HG02571 (cell line): ENCODE measurements at regions not wholly inside any gene's neighbourhood (a gene's known extent, or its start where the extent isn't known, plus 50 kb on each side); places are given as distances from the start of the nearest gene placed in this dataset.

Experiments used
- ATAC-seq: cut with Tn5 transposase; IDR thresholded peaks from one replicate; pipeline ENCODE4 v1.9.1; 2021; ENCODE audit warnings: mild to moderate bottlenecking, moderate library complexity; ENCODE audit not compliant: unreplicated experiment

- no peak for ATAC-seq
Measured at GRCh38 chr6:91631227-91631626, 1044.4 kb upstream of the MAP3K7 start.

- ATAC-seq, result no peak
Measured at GRCh38 chr6:91626911-91627310, 1040.0 kb upstream of the MAP3K7 start.

DNA sequence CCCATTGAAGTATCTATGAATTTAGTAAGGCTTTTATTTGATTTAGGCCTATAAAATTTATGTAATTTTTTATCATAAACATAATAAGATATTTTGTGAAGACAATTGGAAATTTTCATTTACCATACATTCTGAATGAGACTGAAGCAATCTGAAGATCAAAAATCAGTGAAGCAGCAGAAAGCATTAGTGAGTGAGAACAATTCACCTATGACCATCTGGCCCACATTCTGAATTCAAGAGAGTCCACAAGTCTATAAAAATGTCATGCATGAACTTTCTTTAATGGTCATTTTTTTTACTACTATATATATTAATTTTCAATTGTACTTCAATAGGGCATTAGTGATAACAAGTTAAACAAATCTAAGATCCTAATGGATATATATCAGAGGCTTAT, 1026.6 kb upstream of the MAP3K7 start:
- no peak for ATAC-seq

DNA sequence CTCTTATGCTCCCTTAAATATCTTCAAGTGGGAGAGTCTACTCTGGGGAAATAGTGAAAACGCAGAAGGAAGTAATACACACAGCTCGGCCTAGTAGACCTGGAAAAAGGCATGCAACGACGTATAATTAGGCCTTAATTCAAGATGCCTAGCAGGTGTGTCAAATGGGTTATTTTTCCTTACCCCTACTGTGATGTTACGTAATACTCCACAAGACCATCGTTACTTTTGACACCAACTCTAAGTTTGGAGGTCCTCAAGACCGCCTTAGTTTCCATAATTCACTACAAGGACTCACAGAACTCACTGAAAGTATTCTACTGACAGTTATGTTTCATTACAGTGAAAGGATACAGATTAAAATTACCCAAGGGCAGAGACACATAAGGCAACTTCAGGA, 1024.3 kb upstream of the MAP3K7 start:
- ATAC-seq, result no peak

- ATAC-seq, result no peak
Measured at GRCh38 chr6:91608428-91608827, 1021.6 kb upstream of the MAP3K7 start.

DNA sequence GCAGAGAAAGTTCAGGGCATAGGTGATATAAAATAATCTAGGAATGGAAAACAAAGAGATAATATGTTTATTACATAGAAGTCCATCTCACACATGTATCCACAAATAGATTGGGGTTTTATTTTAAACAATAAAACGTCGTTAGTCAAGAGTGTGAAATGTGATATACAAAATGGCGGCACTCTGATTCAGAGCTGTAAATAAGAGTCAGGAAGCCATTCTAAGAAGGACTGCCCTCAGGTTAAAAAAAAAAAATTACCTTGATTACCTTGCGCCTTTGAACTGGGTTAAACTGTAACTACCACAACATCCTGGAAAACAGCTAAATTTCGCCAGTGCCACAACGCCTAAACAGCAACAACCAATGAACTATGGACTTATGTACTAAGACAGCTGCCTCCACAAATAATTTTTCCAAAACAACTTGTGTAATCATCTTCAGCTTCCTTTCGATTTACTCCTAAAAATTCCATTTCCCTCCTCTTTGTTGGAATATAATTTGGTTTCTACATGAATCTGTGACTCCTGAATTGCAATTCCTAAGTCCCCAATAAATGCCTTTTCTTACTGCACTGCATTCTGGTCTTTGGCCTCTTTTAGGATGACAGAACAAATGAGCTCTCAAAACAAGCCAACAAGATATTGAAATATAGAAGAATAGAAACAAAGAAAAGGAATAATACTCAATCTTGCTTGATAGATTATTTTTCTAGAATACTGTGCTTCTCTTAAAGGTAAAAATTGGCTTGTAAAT, 1019.5 kb upstream of the MAP3K7 start:
- ATAC-seq, result no peak

DNA sequence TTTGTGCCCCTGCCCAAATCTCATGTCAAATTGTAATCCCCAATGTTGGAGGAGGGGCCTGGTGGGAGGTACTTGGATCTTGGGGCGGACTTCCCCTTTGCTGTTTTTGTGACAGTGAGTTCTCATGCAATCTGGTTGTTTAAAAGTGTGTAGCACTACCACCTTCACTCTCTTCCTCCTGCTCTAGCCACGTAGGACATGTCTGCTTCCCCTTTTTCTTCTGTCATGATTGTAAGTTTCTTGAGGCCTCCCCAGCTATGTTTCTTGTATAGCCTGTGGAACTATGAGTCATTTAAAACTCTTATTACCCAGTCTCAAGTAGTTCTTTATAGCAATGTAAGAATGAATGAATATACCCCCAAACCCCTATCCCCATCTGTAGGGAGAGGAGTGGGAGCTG, 1013.7 kb upstream of the MAP3K7 start:
- no peak for ATAC-seq

- no peak for ATAC-seq
Measured at GRCh38 chr6:91590191-91590590, 1003.3 kb upstream of the MAP3K7 start.

DNA sequence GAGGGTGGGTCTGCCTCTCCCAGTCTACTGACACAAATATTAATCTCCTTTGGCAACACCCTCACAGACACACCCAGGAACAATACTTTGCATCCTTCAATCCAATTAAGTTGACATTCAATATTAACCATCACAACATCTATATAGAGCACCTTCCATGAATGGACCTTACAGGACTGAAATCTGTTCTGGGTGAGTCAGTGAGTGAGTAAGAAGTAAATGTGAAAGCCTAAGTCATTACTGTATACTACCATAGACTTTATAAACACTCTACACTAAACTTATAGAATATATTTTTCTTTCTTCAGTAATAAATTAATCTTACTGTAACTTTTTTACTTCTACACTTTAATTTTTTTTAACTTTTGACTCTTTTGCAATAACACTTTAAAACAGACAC, 993.8 kb upstream of the MAP3K7 start:
- ATAC-seq, result no peak

GRCh38 chr6:91575032-91575431, 988.2 kb upstream of the MAP3K7 start:
- no peak for ATAC-seq

DNA sequence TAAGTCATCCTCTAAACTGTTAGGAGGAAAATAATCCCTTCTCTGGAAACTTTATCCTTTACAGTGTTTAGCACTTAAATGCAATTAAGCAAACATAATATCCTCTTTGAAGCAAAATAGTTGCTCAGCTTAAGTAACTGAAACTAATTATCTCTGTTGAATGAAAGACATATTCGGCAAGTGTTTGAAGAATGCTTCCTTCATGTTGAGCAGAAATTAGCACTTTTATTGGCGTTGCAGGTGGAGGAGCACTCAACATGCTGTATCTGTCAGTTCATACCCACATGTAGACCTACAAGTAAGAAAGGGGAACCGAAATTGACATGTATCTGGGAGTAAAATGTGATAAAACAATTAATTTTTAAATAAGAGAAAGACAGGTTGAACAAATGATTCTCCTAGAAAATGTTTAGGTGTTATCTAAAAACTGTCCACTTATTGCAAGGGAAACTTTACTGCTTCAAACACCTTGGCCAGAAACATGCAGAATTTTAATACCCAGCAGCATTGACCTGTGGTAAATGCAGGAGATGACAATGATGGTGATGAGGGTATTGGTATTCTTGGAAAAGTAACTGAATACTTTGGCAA, 987.0 kb upstream of the MAP3K7 start:
- no peak for ATAC-seq

GRCh38 chr6:91572878-91573277, 986.0 kb upstream of the MAP3K7 start:
- ATAC-seq, result no peak

DNA sequence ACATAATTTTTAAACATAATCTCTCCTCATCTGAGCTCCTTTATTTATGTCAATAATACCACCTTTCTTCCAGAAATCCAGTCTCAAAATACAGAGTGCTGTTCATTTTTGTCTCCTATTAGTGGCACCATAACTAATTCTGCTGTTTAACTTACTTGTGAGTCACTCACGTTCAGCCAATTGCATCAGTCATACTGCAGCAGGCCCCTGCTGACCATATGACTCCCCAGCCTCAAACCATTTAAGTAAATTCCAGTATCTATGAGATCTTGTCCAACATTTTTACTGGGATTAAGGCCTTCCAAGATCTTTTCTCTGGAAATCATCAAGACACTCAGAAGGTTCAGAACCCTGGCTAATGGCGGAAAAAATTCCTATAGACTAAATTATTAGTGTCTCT, 982.2 kb upstream of the MAP3K7 start:
- no peak for ATAC-seq

GRCh38 chr6:91566467-91566866, 979.6 kb upstream of the MAP3K7 start:
- no peak for ATAC-seq

GRCh38 chr6:91565207-91565606, 978.3 kb upstream of the MAP3K7 start:
- no peak for ATAC-seq

- no peak for ATAC-seq
Measured at GRCh38 chr6:91562955-91563354, 976.1 kb upstream of the MAP3K7 start.

- no peak for ATAC-seq
Measured at GRCh38 chr6:91560409-91560808, 973.5 kb upstream of the MAP3K7 start.

- ATAC-seq, result no peak
Measured at GRCh38 chr6:91540902-91541301, 954.0 kb upstream of the MAP3K7 start.

GRCh38 chr6:91539456-91539855, 952.6 kb upstream of the MAP3K7 start:
- no peak for ATAC-seq

GRCh38 chr6:91538622-91539021, 951.8 kb upstream of the MAP3K7 start:
- ATAC-seq, result no peak

DNA sequence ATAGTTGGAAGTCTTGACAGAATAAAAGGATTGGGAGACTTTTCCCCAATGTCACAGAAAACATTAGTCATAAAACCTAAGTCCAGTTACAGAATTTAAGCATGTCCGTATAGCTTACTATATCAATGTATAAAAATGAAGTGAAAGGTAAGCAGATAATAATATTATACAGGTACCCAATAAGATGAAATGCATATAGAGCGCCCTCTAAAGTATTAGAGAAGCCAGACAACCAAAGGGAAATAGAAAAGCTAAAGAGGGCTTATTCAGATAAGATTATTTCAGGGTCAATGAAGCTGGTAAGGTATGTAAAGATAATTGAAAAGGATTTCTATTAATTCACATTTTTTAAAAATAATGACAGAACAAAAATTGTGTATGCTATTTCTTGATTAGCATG, 947.7 kb upstream of the MAP3K7 start:
- ATAC-seq, result no peak

DNA sequence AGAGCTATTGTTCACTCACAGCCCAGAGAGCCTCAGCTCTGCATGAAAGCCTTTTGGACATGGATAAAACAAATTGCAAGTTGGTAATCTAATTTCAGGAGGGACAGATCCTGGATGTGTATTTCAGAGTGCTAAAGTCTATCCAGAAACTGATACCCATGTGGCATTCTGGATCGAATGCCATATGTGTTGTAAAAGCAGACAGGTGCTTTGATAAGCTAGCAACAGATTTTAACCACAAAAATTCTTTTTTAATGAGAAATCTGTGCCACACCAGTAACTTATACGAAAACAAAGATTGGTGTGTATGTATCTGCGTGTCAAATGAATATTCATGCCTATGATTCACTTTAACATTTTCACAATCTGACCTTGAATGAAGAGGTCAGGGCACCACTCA, 936.6 kb upstream of the MAP3K7 start:
- no peak for ATAC-seq

- no peak for ATAC-seq
Measured at GRCh38 chr6:91521999-91522398, 935.1 kb upstream of the MAP3K7 start.
